ENCODE measurements at regions not wholly inside any gene's neighbourhood (a gene's known extent, or its start where the extent isn't known, plus 50 kb on each side); places are given as distances from the start of the nearest gene placed in this dataset.

GRCh38 chr18:29313312-29313711 is 1136.4 kb upstream of the CDH2 start:
- no peak for TF ChIP-seq CTCF (conservative IDR thresholded peaks at IDR 0.05; ENCODE audit: low read depth, low read length)
- DNase-seq (ENCODE audit: low read depth): no peak
- no peak overlapping the region for H3K4me3 ChIP-seq (ENCODE audit: low read depth, low read length)

GRCh38 chr18:29311580-29311979 is 1134.7 kb upstream of the CDH2 start:
- DNase-seq (ENCODE audit: low read depth): no peak
- no peak for TF ChIP-seq CTCF (conservative IDR thresholded peaks at IDR 0.05; ENCODE audit: low read depth, low read length)
- H3K4me3 ChIP-seq (ENCODE audit: low read depth, low read length): no peak overlapping the region

- H3K4me3 ChIP-seq (ENCODE audit: low read depth, low read length): no peak overlapping the region
- DNase-seq (ENCODE audit: low read depth): no peak
- TF ChIP-seq CTCF (conservative IDR thresholded peaks at IDR 0.05; ENCODE audit: low read depth, low read length): no peak
These were observed 1132.4 kb upstream of the CDH2 start for GRCh38 chr18:29309366-29309765.

GRCh38 chr18:29307982-29308381 is 1131.1 kb upstream of the CDH2 start:
- TF ChIP-seq CTCF (conservative IDR thresholded peaks at IDR 0.05; ENCODE audit: low read depth, low read length): no peak

GRCh38 chr18:29307231-29307630 is 1130.3 kb upstream of the CDH2 start:
- no peak for DNase-seq (ENCODE audit: low read depth)
- no peak for TF ChIP-seq CTCF (conservative IDR thresholded peaks at IDR 0.05; ENCODE audit: low read depth, low read length)
- no peak overlapping the region for H3K4me3 ChIP-seq (ENCODE audit: low read depth, low read length)

More at GRCh38 chr18:29307982-29308381, 1131.1 kb upstream of the CDH2 start:
- no peak for DNase-seq (ENCODE audit: low read depth)
- no peak overlapping the region for H3K4me3 ChIP-seq (ENCODE audit: low read depth, low read length)

GRCh38 chr18:29305516-29305915 is 1128.6 kb upstream of the CDH2 start:
- DNase-seq (ENCODE audit: low read depth): no peak
- TF ChIP-seq CTCF (conservative IDR thresholded peaks at IDR 0.05; ENCODE audit: low read depth, low read length): no peak
- no peak overlapping the region for H3K4me3 ChIP-seq (ENCODE audit: low read depth, low read length)

GRCh38 chr18:29301048-29301447 is 1124.1 kb upstream of the CDH2 start:
- no peak overlapping the region for H3K4me3 ChIP-seq (ENCODE audit: low read depth, low read length)
- TF ChIP-seq CTCF (conservative IDR thresholded peaks at IDR 0.05; ENCODE audit: low read depth, low read length): no peak
- DNase-seq (ENCODE audit: low read depth): no peak
